H1 (cell line): ENCODE measurements at regions not wholly inside any gene's neighbourhood (a gene's known extent, or its start where the extent isn't known, plus 50 kb on each side); places are given as distances from the start of the nearest gene placed in this dataset.

Source experiments
- CTCF ChIA-PET: fragments of 300-600 bp; sonication (Branson Sonifier 250); formaldehyde crosslinking; loops from one replicate; lab custom pipeline; 2021; ENCODE audit not compliant: partially characterized antibody; lab: Charles Lee
- POLR2A ChIA-PET: fragments of 300-600 bp; sonication (Branson Sonifier 250); formaldehyde crosslinking; loops from one replicate; lab custom pipeline; 2021; ENCODE audit warnings: inconsistent platforms; ENCODE audit not compliant: partially characterized antibody; lab: Charles Lee
- DNase-seq, 2 experiments: peaks; one replicate each; pipeline versions ENCODE4 v3.0.0 to v3.0.0-alpha.2; 2010 to 2022; ENCODE audit warnings: low spot score in 2 of 2, low read depth in 1 of 2, mixed read lengths in 1 of 2
- FAIRE-seq: peaks from 2 replicates; lab custom pipeline; 2011; peaks lifted over from hg19 to GRCh38; lab: Jason Lieb, UNC
- H2AFZ ChIP-seq: 2 replicates; pipeline ENCODE4 v1.8.1; 2012; ENCODE audit warnings: low read length, inconsistent platforms
- H2AK5ac ChIP-seq: 2 replicates; pipeline ENCODE4 v1.6.1; 2013; ENCODE audit warnings: low read depth, low read length
- H2BK120ac ChIP-seq: replicated peaks from 2 replicates; pipeline ENCODE3; 2013; ENCODE audit warnings: low read depth, low read length, inconsistent platforms
- H2BK12ac ChIP-seq: 2 replicates; pipeline ENCODE4 v1.6.1; 2013; ENCODE audit warnings: low read depth, low read length
- H2BK15ac ChIP-seq: 2 replicates; pipeline ENCODE4 v1.6.1; 2013; ENCODE audit warnings: low read length
- H2BK20ac ChIP-seq: 2 replicates; pipeline ENCODE4 v1.6.1; 2013; ENCODE audit warnings: low read length
- H2BK5ac ChIP-seq: 2 replicates; pipeline ENCODE4 v1.6.1; 2013; ENCODE audit warnings: low read depth, low read length
- H3K14ac ChIP-seq: 2 replicates; pipeline ENCODE4 v1.6.1; 2013; ENCODE audit warnings: inconsistent platforms; ENCODE audit not compliant: insufficient read length
- H3K18ac ChIP-seq: 2 replicates; pipeline ENCODE4 v1.6.1; 2013; ENCODE audit warnings: low read length; ENCODE audit errors: extremely low read depth
- H3K23ac ChIP-seq: 2 replicates; pipeline ENCODE4 v1.6.1; 2013; ENCODE audit warnings: inconsistent platforms; ENCODE audit not compliant: insufficient read length
- H3K23me2 ChIP-seq: 2 replicates; pipeline ENCODE4 v1.6.1; 2013; ENCODE audit warnings: low read depth, low read length
- H3K27ac ChIP-seq: 2 replicates; pipeline ENCODE4 v1.6.1; 2011; ENCODE audit warnings: low read depth, low read length, inconsistent platforms
- H3K27me3 ChIP-seq, 4 experiments: replicated peaks in 1 of 4; 1 replicate in 1 of 4; 2 replicates in 3 of 4; pipeline versions ENCODE4 v1.6.1 to v1.8.1; 2011 to 2013; ENCODE audit warnings: low read length in 3 of 4, mild to moderate bottlenecking in 3 of 4, inconsistent platforms in 2 of 4, mixed read lengths in 2 of 4, moderate library complexity in 1 of 4; ENCODE audit not compliant: control insufficient read depth in 3 of 4, insufficient read depth in 3 of 4; ENCODE audit errors: extremely low read depth in 1 of 4
- H3K36me3 ChIP-seq, 4 experiments: 2 replicates each; pipeline versions ENCODE4 v1.6.1 to v1.8.1; 2011 to 2013; ENCODE audit warnings: mild to moderate bottlenecking in 4 of 4, low read length in 3 of 4, moderate library complexity in 2 of 4, control low read depth in 1 of 4, inconsistent platforms in 1 of 4; ENCODE audit not compliant: insufficient read depth in 4 of 4, control insufficient read depth in 2 of 4
- H3K4ac ChIP-seq: replicated peaks from 2 replicates; pipeline ENCODE3; 2013; ENCODE audit warnings: low read length, low read depth, mixed read lengths, inconsistent platforms; ENCODE audit not compliant: insufficient read length
- H3K4me1 ChIP-seq, 4 experiments: replicated peaks in 1 of 4; 1 replicate in 1 of 4; 2 replicates in 3 of 4; pipeline versions ENCODE4 v1.6.1 to v1.8.1; 2011 to 2013; ENCODE audit warnings: low read length in 3 of 4, inconsistent platforms in 2 of 4, mixed read lengths in 1 of 4; ENCODE audit not compliant: insufficient read depth in 4 of 4, control insufficient read depth in 3 of 4
- H3K4me2 ChIP-seq, 2 experiments: 2 replicates each; pipeline versions ENCODE4 v1.6.1 to v1.8.1; 2011 to 2013; ENCODE audit warnings: low read depth in 2 of 2, low read length in 2 of 2, control low read depth in 1 of 2, inconsistent platforms in 1 of 2, mild to moderate bottlenecking in 1 of 2; ENCODE audit not compliant: insufficient read depth in 1 of 2
- H3K4me3 ChIP-seq, 4 experiments: fragments of 200-600, 300-600 bp in 1 of 4; sonication (generic), shearing (Covaris generic), sonication (Bioruptor Twin) in 1 of 4; 2 replicates each; pipeline versions ENCODE4 v1.5.1 to v1.8.1; 2011 to 2016; ENCODE audit warnings: low read length in 4 of 4, low read depth in 3 of 4, control low read depth in 2 of 4, inconsistent platforms in 2 of 4, mild to moderate bottlenecking in 2 of 4, mixed read lengths in 1 of 4, moderate library complexity in 1 of 4; ENCODE audit not compliant: insufficient read depth in 2 of 4; ENCODE audit errors: extremely low read depth in 1 of 4
- H3K56ac ChIP-seq: replicated peaks from 2 replicates; pipeline ENCODE3; 2013; ENCODE audit warnings: low read depth, mild to moderate bottlenecking, mixed read lengths, low read length, inconsistent platforms; ENCODE audit not compliant: insufficient read length
- H3K79me1 ChIP-seq: 2 replicates; pipeline ENCODE4 v1.6.1; 2013; ENCODE audit warnings: low read depth, low read length, control low read depth
- H3K79me2 ChIP-seq, 2 experiments: 2 replicates each; pipeline versions ENCODE4 v1.6.1 to v1.8.1; 2012 to 2013; ENCODE audit warnings: low read length in 2 of 2, mild to moderate bottlenecking in 2 of 2, inconsistent platforms in 1 of 2; ENCODE audit not compliant: insufficient read depth in 2 of 2, control insufficient read depth in 1 of 2
- H3K9ac ChIP-seq, 4 experiments: replicated peaks in 1 of 4; 1 replicate in 1 of 4; 2 replicates in 3 of 4; pipeline versions ENCODE4 v1.6.1 to v1.8.1; 2011 to 2013; ENCODE audit warnings: low read depth in 3 of 4, low read length in 3 of 4, control low read depth in 2 of 4, mild to moderate bottlenecking in 2 of 4, moderate library complexity in 2 of 4, inconsistent platforms in 1 of 4; ENCODE audit errors: extremely low read depth in 1 of 4
- H3K9me3 ChIP-seq, 2 experiments: 2 replicates each; pipeline versions ENCODE4 v1.6.1 to v1.8.1; 2012 to 2013; ENCODE audit warnings: mild to moderate bottlenecking in 2 of 2, moderate library complexity in 2 of 2, control low read depth in 1 of 2, inconsistent platforms in 1 of 2, low read depth in 1 of 2, low read length in 1 of 2, mixed read lengths in 1 of 2; ENCODE audit not compliant: insufficient read depth in 2 of 2
- H4K20me1 ChIP-seq, 2 experiments: replicated peaks in 1 of 2; 2 replicates each; pipeline versions ENCODE3 to v1.8.1; 2011 to 2013; ENCODE audit warnings: inconsistent platforms in 2 of 2, low read length in 2 of 2, mild to moderate bottlenecking in 1 of 2; ENCODE audit not compliant: insufficient read depth in 2 of 2, control insufficient read depth in 1 of 2
- H4K5ac ChIP-seq: 2 replicates; pipeline ENCODE4 v1.6.1; 2013; ENCODE audit warnings: low read length, low read depth, mixed read lengths, inconsistent platforms; ENCODE audit not compliant: insufficient read length
- H4K8ac ChIP-seq: 2 replicates; pipeline ENCODE4 v1.8.0; 2013; ENCODE audit warnings: mild to moderate bottlenecking, moderate library complexity, low read length, inconsistent platforms; ENCODE audit not compliant: insufficient read depth; ENCODE audit errors: extremely low read depth
- H4K91ac ChIP-seq: replicated peaks from 2 replicates; pipeline ENCODE3; 2013; ENCODE audit warnings: low read length, mixed read lengths, inconsistent platforms; ENCODE audit not compliant: insufficient read length
- POLR2A ChIP-seq, 2 experiments: IDR thresholded peaks; 1 replicate in 1 of 2; 2 replicates in 1 of 2; pipeline ENCODE4 v1.6.1; 2011; ENCODE audit warnings: low read depth in 2 of 2, low read length in 2 of 2, mild to moderate bottlenecking in 2 of 2; ENCODE audit errors: control extremely low read depth in 1 of 2
- SRF ChIP-seq: IDR thresholded peaks from 2 replicates; pipeline ENCODE4 v1.6.1; 2011; ENCODE audit warnings: mild to moderate bottlenecking, low read depth, low read length, moderate library complexity
- TAF1 ChIP-seq: IDR thresholded peaks from 2 replicates; pipeline ENCODE4 v1.6.1; 2011; ENCODE audit warnings: mild to moderate bottlenecking, low read depth, low read length
- WGBS, 2 experiments: shearing (Covaris generic) in 1 of 2; methylation state at CpG; one replicate each; pipeline versions ENCODE4 v1.1.6 to v1.1.7; 2013 to 2015; ENCODE audit warnings: low lambda C conversion rate in 2 of 2, mixed read lengths in 2 of 2, inconsistent platforms in 1 of 2, low coverage in 1 of 2, missing lambda C conversion rate in 1 of 2; ENCODE audit not compliant: insufficient replicate concordance in 2 of 2, insufficient coverage in 1 of 2, insufficient read length in 1 of 2; ENCODE audit errors: extremely low coverage in 1 of 2, missing lambda C conversion rate in 1 of 2; 5-methylcytosine and 5-hydroxymethylcytosine counted together

DNA sequence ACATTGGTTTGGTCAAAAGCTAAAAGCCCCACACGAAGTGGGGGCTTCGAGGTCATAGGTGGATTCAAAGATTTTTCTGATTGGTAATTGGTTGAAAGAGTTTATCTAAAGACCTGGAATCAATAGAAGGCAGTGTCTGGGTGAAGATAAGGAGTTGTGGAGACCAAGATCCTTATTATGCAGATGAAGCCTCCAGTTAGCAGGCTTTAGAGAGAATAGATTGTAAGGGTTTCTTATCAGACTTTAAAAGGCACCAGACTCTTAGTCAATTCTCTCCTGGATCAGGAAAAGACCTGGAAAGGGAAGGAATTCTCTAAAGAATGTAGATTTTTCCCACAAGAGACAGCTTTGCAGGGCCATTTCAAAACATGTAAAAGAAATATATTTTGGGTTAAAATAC lies 260.2 kb downstream of the PHF14 start:
- no peak for FAIRE-seq
- Histone ChIP-seq H3K18ac (no peak overlapping the region), H3K27me3 (no peaks in the 10 kb centered on the region), H3K56ac (no peak overlapping the region), H4K91ac (no peak overlapping the region), H3K4me1 (peaks cover 2 to 10% (median 5%) of the 10 kb centered on the region in 4 experiments; a peak in 4 of 7 replicates), H3K23ac (no peak overlapping the region), H3K23me2 (no peaks in the 10 kb centered on the region), H3K79me1 (no peaks in the 10 kb centered on the region), H4K8ac (no peak overlapping the region), H3K4me3 (no peak overlapping the region), H2BK15ac (no peak overlapping the region), H3K4me2 (no peak overlapping the region), H3K79me2 (no peaks in the 10 kb centered on the region), H3K9ac (no peak overlapping the region), H2BK12ac (no peak overlapping the region), H2BK5ac (no peak overlapping the region), H4K5ac (no peak overlapping the region), H2BK20ac (no peak overlapping the region), H2AFZ (no peak overlapping the region), H2AK5ac (no peak overlapping the region), H4K20me1 (no peaks in the 10 kb centered on the region), H3K36me3 (no peaks in the 10 kb centered on the region), H2BK120ac (no peak overlapping the region), H3K9me3 (no peaks in the 10 kb centered on the region), H3K14ac (no peak overlapping the region), H3K27ac (no peak overlapping the region), H3K4ac (no peak overlapping the region)
- CTCF ChIA-PET = no interaction called here
- POLR2A ChIA-PET = no interaction called here
- TF ChIP-seq TAF1 (no peak), SRF (no peak), POLR2A (IDR thresholded peaks at IDR 0.05; ENCODE audit: control extremely low read depth in 1 of 2, low read depth in 2 of 2, low read length in 2 of 2) (no peak)
- WGBS, 2 experiments = 92% methylated on average over 2 of the region's 2 CpGs; no CpG with 5 or more reads in 1 of the 2 experiments
- DNase-seq = no peak
